ENCODE measurements at regions not wholly inside any gene's neighbourhood (a gene's known extent, or its start where the extent isn't known, plus 50 kb on each side); places are given as distances from the start of the nearest gene placed in this dataset.

DNA sequence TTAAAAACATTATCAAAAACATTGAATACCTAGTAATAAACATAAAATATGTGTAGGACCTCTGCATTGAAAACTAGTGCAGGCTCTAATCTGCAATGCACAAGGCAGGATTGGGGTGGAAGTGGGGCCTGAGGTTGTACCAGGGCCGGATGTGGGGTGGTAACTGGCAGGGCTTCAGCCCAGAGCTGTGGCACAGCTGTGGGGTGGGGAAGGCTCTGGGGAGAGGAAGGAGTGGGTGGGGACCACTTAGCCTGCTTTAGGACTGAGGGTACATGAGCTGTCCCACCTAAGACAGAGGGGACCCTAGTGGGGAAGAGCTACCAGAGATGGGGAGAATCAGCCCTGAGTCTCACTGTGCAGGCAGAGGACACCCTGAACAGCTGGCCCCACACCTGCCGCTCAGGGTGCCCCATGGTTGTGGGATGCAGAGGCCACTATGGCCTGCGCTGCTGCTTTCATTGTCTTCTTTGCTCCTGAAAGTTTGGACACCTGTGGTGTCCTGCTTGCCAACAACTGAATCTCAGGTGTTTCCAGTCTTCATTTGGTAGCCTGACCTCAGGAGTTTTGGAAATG is 311.4 kb downstream of the TLE4 start:
- TF ChIP-seq, protein P1, sequence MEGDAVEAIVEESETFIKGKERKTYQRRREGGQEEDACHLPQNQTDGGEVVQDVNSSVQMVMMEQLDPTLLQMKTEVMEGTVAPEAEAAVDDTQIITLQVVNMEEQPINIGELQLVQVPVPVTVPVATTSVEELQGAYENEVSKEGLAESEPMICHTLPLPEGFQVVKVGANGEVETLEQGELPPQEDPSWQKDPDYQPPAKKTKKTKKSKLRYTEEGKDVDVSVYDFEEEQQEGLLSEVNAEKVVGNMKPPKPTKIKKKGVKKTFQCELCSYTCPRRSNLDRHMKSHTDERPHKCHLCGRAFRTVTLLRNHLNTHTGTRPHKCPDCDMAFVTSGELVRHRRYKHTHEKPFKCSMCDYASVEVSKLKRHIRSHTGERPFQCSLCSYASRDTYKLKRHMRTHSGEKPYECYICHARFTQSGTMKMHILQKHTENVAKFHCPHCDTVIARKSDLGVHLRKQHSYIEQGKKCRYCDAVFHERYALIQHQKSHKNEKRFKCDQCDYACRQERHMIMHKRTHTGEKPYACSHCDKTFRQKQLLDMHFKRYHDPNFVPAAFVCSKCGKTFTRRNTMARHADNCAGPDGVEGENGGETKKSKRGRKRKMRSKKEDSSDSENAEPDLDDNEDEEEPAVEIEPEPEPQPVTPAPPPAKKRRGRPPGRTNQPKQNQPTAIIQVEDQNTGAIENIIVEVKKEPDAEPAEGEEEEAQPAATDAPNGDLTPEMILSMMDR (conservative IDR thresholded peaks at IDR 0.05) = no peak
- no peak for TF ChIP-seq EZH2 (IDR thresholded peaks at IDR 0.05; ENCODE audit: low read depth)
